ENCODE measurements at regions not wholly inside any gene's neighbourhood (a gene's known extent, or its start where the extent isn't known, plus 50 kb on each side); places are given as distances from the start of the nearest gene placed in this dataset.
"Not testable (repeated sequence)": the region's sequence is repeated elsewhere in the genome, so short reads cannot be mapped to it uniquely, and the experiment has no call there.

DNA sequence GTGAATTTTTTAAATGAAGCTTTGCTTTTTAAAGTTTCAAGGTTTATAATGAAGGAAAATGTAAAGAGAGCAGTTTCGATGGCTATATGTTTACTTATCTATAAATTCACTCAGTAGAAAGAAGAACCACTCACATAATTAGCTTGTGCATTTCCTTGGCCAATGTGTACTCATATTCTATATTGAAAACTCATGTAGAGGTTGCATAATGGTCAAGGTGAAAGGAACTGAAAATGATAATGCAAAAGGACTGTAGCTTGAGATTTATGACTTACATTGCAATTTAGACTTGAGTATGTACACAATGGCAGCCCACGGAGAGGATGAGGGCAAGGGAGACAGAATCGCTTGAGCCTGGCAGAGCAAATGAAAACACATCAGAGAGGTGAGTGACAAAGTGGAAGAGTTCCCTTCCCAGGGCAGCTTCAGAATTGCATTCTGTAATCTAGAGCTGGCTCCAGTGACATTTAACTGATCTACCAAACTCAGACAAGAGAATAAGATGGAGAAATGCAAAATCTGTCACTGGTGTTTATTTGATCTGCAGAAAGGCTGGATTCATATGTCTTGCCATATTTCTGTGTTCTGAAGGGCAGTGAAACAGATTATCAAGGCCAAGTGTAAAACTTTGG, 191.8 kb downstream of the TMEM200A start:
- H3K4me3 Mint-ChIP-seq = no peak overlapping the region
- no peak overlapping the region for H3K27ac Mint-ChIP-seq (ENCODE audit: unreplicated experiment)
- no peak for TF ChIP-seq CTCF (conservative IDR thresholded peaks at IDR 0.05)
- no peaks in the 10 kb centered on the region for H3K9me3 Mint-ChIP-seq
- H3K27me3 Mint-ChIP-seq (ENCODE audit: low read depth) = no peaks in the 10 kb centered on the region
- H3K4me1 Mint-ChIP-seq = no peaks in the 10 kb centered on the region
- no peaks in the 10 kb centered on the region for H3K36me3 Mint-ChIP-seq (ENCODE audit: low read depth)
- DNase-seq (ENCODE audit: low read depth, low spot score) = no peak

- DNase-seq (ENCODE audit: low read depth, low spot score) = no peak
- no peaks in the 10 kb centered on the region for H3K9me3 Mint-ChIP-seq
- no peak overlapping the region for H3K27ac Mint-ChIP-seq (ENCODE audit: unreplicated experiment)
- no peaks in the 10 kb centered on the region for H3K4me1 Mint-ChIP-seq
- no peak for TF ChIP-seq CTCF (conservative IDR thresholded peaks at IDR 0.05)
- H3K27me3 Mint-ChIP-seq (ENCODE audit: low read depth) = no peaks in the 10 kb centered on the region
- no peak overlapping the region for H3K4me3 Mint-ChIP-seq
- no peaks in the 10 kb centered on the region for H3K36me3 Mint-ChIP-seq (ENCODE audit: low read depth)
Measured at GRCh38 chr6:130558131-130558530, 192.3 kb downstream of the TMEM200A start.

GRCh38 chr6:130559166-130559565, 193.3 kb downstream of the TMEM200A start:
- TF ChIP-seq CTCF (conservative IDR thresholded peaks at IDR 0.05) = no peak
- Mint-ChIP-seq H3K36me3 (ENCODE audit: low read depth) (no peaks in the 10 kb centered on the region), H3K9me3 (no peaks in the 10 kb centered on the region)

DNA sequence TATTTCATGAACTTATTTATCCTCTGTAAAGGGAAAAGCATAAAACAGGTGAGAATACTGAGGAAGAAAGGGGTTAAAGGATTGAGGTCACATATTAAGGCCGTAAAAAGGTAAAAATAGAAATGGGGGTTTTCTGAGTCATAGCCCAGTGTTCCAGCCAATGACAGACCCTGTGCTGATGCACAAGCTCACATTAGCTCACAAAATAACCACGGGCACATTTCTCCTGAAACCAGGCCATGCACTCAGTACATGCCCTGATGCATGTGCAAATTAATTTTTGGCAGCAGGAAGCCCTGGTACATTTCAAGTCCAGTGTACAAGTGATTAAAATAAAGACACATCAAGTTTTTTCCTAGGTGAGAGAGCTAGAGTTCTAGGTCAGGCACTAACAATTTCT, 194.4 kb downstream of the TMEM200A start:
- no peak overlapping the region for H3K4me3 Mint-ChIP-seq
- DNase-seq (ENCODE audit: low read depth, low spot score) = no peak
- no peaks in the 10 kb centered on the region for H3K9me3 Mint-ChIP-seq
- no peak for TF ChIP-seq CTCF (conservative IDR thresholded peaks at IDR 0.05)
- no peaks in the 10 kb centered on the region for H3K27me3 Mint-ChIP-seq (ENCODE audit: low read depth)
- no peaks in the 10 kb centered on the region for H3K4me1 Mint-ChIP-seq
- H3K27ac Mint-ChIP-seq (ENCODE audit: unreplicated experiment) = no peak overlapping the region
- H3K36me3 Mint-ChIP-seq (ENCODE audit: low read depth) = no peaks in the 10 kb centered on the region

More at GRCh38 chr6:130559166-130559565, 193.3 kb downstream of the TMEM200A start:
- Mint-ChIP-seq H3K4me3 (no peak overlapping the region), H3K27ac (ENCODE audit: unreplicated experiment) (no peak overlapping the region), H3K4me1 (no peaks in the 10 kb centered on the region), H3K27me3 (ENCODE audit: low read depth) (no peaks in the 10 kb centered on the region)
- DNase-seq (ENCODE audit: low read depth, low spot score) = no peak

DNA sequence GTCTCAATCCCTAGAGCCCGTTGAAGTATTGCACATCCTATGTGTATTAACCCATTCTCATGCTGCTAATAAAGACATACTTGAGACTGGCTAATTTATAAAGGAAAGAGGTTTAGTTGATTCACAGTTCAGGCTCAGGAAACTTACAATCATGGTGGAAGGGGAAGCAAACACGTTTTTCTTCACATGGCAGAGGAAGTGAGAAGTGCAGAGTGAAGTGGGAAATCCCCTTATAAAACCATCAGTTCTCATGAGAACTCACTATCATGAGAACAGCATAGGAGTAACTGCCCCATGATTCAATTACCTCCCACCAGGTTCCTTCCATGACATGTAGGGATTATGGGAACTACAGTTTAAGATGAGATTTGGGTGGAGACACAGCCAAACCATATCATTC, 195.3 kb downstream of the TMEM200A start:
- not testable (repeated sequence) for H3K4me3 Mint-ChIP-seq; H3K9me3 Mint-ChIP-seq; DNase-seq (ENCODE audit: low read depth, low spot score); H3K27ac Mint-ChIP-seq (ENCODE audit: unreplicated experiment); H3K36me3 Mint-ChIP-seq (ENCODE audit: low read depth); H3K4me1 Mint-ChIP-seq; H3K27me3 Mint-ChIP-seq (ENCODE audit: low read depth)

GRCh38 chr6:130565696-130566095, 199.9 kb downstream of the TMEM200A start:
- Mint-ChIP-seq H3K27me3 (ENCODE audit: low read depth) (no peaks in the 10 kb centered on the region), H3K36me3 (ENCODE audit: low read depth) (no peaks in the 10 kb centered on the region), H3K27ac (ENCODE audit: unreplicated experiment) (no peak overlapping the region), H3K4me1 (peaks cover 5% of the 10 kb centered on the region), H3K9me3 (no peaks in the 10 kb centered on the region), H3K4me3 (no peak overlapping the region)
- DNase-seq (ENCODE audit: low read depth, low spot score) = no peak
- TF ChIP-seq CTCF (conservative IDR thresholded peaks at IDR 0.05) = no peak

Data from neural crest cell (in vitro differentiated cells).